Upper lobe of left lung (tissue), 4 donors: ENCODE measurements at regions not wholly inside any gene's neighbourhood (a gene's known extent, or its start where the extent isn't known, plus 50 kb on each side); places are given as distances from the start of the nearest gene placed in this dataset.

Experiments used
- POLR2A ChIP-seq, 4 donors: fragments of 450-650 bp; IDR thresholded peaks; one replicate each; pipeline ENCODE4 v1.5.1; 2016 to 2017; ENCODE audit warnings: antibody characterized with exemption in 4 of 4, mild to moderate bottlenecking in 2 of 4
- POLR2AphosphoS5 ChIP-seq, 2 donors: sonication (generic); formaldehyde crosslinking; IDR thresholded peaks; one replicate each; pipeline ENCODE4 v1.5.1; 2017; ENCODE audit warnings: antibody characterized with exemption in 2 of 2
- TF ChIP-seq, protein P1 (sequence below), 6 experiments: fragments of 450-650 bp in 4 of 6; fragments of 200-600 bp in 2 of 6; sonication (generic) in 2 of 6; IDR thresholded peaks; one replicate each; pipeline ENCODE4 v1.5.1; 2016 to 2019; ENCODE audit warnings: antibody characterized with exemption in 6 of 6

DNA sequence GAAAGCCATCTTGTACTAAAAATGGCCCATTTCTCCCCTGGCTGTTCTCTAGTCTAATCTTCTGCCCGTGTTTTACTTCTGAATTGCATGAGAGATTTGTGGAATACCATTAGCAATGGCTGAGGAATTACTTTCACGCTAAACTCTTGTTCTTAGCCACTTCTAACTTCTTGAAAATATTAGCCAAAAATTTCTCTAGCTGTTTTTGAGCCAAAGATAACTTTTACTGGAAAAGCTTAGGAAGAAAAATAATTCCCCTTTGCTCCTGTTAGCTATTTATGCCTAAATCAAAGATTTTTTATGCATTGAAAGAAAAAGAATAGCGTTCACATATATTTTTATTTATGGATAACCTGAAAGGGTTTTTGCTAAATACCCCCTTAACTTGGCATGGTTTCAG, 287.8 kb downstream of the MTRR start:
- TF ChIP-seq, protein P1, sequence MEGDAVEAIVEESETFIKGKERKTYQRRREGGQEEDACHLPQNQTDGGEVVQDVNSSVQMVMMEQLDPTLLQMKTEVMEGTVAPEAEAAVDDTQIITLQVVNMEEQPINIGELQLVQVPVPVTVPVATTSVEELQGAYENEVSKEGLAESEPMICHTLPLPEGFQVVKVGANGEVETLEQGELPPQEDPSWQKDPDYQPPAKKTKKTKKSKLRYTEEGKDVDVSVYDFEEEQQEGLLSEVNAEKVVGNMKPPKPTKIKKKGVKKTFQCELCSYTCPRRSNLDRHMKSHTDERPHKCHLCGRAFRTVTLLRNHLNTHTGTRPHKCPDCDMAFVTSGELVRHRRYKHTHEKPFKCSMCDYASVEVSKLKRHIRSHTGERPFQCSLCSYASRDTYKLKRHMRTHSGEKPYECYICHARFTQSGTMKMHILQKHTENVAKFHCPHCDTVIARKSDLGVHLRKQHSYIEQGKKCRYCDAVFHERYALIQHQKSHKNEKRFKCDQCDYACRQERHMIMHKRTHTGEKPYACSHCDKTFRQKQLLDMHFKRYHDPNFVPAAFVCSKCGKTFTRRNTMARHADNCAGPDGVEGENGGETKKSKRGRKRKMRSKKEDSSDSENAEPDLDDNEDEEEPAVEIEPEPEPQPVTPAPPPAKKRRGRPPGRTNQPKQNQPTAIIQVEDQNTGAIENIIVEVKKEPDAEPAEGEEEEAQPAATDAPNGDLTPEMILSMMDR (IDR thresholded peaks at IDR 0.05) = no peak
- TF ChIP-seq POLR2AphosphoS5 (IDR thresholded peaks at IDR 0.05) (no peak), POLR2A (IDR thresholded peaks at IDR 0.05) (no peak)
